GM23248 (cell line): ENCODE measurements at regions not wholly inside any gene's neighbourhood (a gene's known extent, or its start where the extent isn't known, plus 50 kb on each side); places are given as distances from the start of the nearest gene placed in this dataset.

Source experiments
- DNase-seq: peaks from one replicate; pipeline ENCODE4 v3.0.0-alpha.2; 2015
- H2AFZ ChIP-seq: fragments of 200-600 bp; sonication (generic); 2 replicates; pipeline ENCODE4 v1.6.1; 2016; ENCODE audit warnings: antibody characterized with exemption
- H3F3A ChIP-seq: fragments of 200-600 bp; sonication (generic); 2 replicates; pipeline ENCODE4 v1.6.1; 2016; ENCODE audit warnings: mild to moderate bottlenecking, antibody characterized with exemption, mixed run types; ENCODE audit not compliant: insufficient read depth
- H3K27ac ChIP-seq: fragments of 200-600 bp; sonication (generic); 2 replicates; pipeline ENCODE4 v1.5.1; 2016; ENCODE audit warnings: mild to moderate bottlenecking
- H3K27me3 ChIP-seq: fragments of 200-600 bp; sonication (generic); replicated peaks from 2 replicates; pipeline ENCODE4 v1.6.1; 2016; ENCODE audit warnings: mild to moderate bottlenecking; ENCODE audit not compliant: insufficient read depth
- H3K36me3 ChIP-seq: fragments of 200-600 bp; sonication (generic); 2 replicates; pipeline ENCODE4 v1.6.1; 2016; ENCODE audit warnings: low read depth, mild to moderate bottlenecking
- H3K4me1 ChIP-seq: fragments of 200-600 bp; sonication (generic); 2 replicates; pipeline ENCODE4 v1.6.1; 2016; ENCODE audit warnings: mild to moderate bottlenecking; ENCODE audit not compliant: insufficient read depth
- H3K4me2 ChIP-seq: fragments of 200-600 bp; sonication (generic); one replicate; pipeline ENCODE4 v1.6.1; 2016; ENCODE audit warnings: mild to moderate bottlenecking; ENCODE audit not compliant: unreplicated experiment
- H3K4me3 ChIP-seq: fragments of 200-600 bp; sonication (generic); 2 replicates; pipeline ENCODE4 v1.5.1; 2016; ENCODE audit warnings: mild to moderate bottlenecking
- H3K79me2 ChIP-seq: fragments of 200-600 bp; sonication (generic); 2 replicates; pipeline ENCODE4 v1.6.1; 2016; ENCODE audit warnings: mild to moderate bottlenecking; ENCODE audit not compliant: insufficient read depth
- H3K9ac ChIP-seq: fragments of 200-600 bp; sonication (generic); 2 replicates; pipeline ENCODE4 v1.6.1; 2016; ENCODE audit warnings: mild to moderate bottlenecking
- H3K9me2 ChIP-seq: fragments of 200-600 bp; sonication (generic); 2 replicates; pipeline ENCODE4 v1.6.1; 2016; ENCODE audit warnings: mixed run types, mild to moderate bottlenecking, moderate library complexity; ENCODE audit not compliant: insufficient read depth
- H3K9me3 ChIP-seq: fragments of 200-600 bp; sonication (generic); one replicate; pipeline ENCODE4 v1.6.1; 2017; ENCODE audit warnings: low read depth
- H4K20me1 ChIP-seq: fragments of 200-600 bp; sonication (generic); 2 replicates; pipeline ENCODE4 v1.6.0; 2016; ENCODE audit not compliant: insufficient read depth
- EZH2 ChIP-seq: fragments of 200-600 bp; sonication (generic); IDR thresholded peaks from 2 replicates; pipeline ENCODE4 v1.6.1; 2018; ENCODE audit warnings: antibody characterized with exemption, mild to moderate bottlenecking; ENCODE audit not compliant: insufficient read depth, poor library complexity, severe bottlenecking
- EZH2phosphoT487 ChIP-seq: fragments of 200-600 bp; sonication (generic); IDR thresholded peaks from 2 replicates; pipeline ENCODE4 v1.6.1; 2018; ENCODE audit warnings: antibody characterized with exemption, moderate library complexity, mild to moderate bottlenecking, low read depth; ENCODE audit not compliant: insufficient read depth
- WGBS, 2 experiments: methylation state at CpG; one replicate each; pipeline ENCODE4 v1.1.6; 2015 to 2017; ENCODE audit warnings: low lambda C conversion rate in 2 of 2, low coverage in 1 of 2; ENCODE audit errors: missing lambda C conversion rate in 2 of 2; 5-methylcytosine and 5-hydroxymethylcytosine counted together
- in situ Hi-C: fragments of 300-500 bp; cut with MboI; formaldehyde crosslinking; loops from 2 replicates; pipeline ENCODE4 v1.15.0; 2020

GRCh38 chr18:40577239-40577980, 1377.6 kb upstream of the PIK3C3 start:
- in situ Hi-C loops: no loop called here
- no peaks in the 10 kb centered on the region for H3K9me2 ChIP-seq
- H3K79me2 ChIP-seq: no peaks in the 10 kb centered on the region
- H3K4me3 ChIP-seq: no peak overlapping the region
- no peaks in the 10 kb centered on the region for H3K27me3 ChIP-seq
- H3K9me3 ChIP-seq: no peaks in the 10 kb centered on the region
- no peak for DNase-seq
- WGBS, 2 experiments: 9 to 19% methylated on average over 5 of the region's 5 CpGs
- no peak overlapping the region for H3K27ac ChIP-seq
- TF ChIP-seq EZH2: no peak
- no peak for TF ChIP-seq EZH2phosphoT487
- no peaks in the 10 kb centered on the region for H3F3A ChIP-seq
- H4K20me1 ChIP-seq: no peaks in the 10 kb centered on the region
- H3K9ac ChIP-seq: no peak overlapping the region
- no peaks in the 10 kb centered on the region for H3K4me1 ChIP-seq
- H3K4me2 ChIP-seq: no peak overlapping the region
- H3K36me3 ChIP-seq: no peaks in the 10 kb centered on the region
- no peak overlapping the region for H2AFZ ChIP-seq

- TF ChIP-seq EZH2 (no peak), EZH2phosphoT487 (no peak)
- WGBS, 2 experiments: 5 to 7% methylated on average over 4 of the region's 4 CpGs
- in situ Hi-C loops: no loop called here
- no peak overlapping the region for H3K9ac ChIP-seq
- no peaks in the 10 kb centered on the region for H3K4me1 ChIP-seq
- no peak overlapping the region for H3K27ac ChIP-seq
- H3K4me3 ChIP-seq: no peak overlapping the region
- DNase-seq: no peak
- H2AFZ ChIP-seq: no peak overlapping the region
- no peaks in the 10 kb centered on the region for H3K79me2 ChIP-seq
- H3K4me2 ChIP-seq: no peak overlapping the region
- no peaks in the 10 kb centered on the region for H4K20me1 ChIP-seq
- no peaks in the 10 kb centered on the region for H3K36me3 ChIP-seq
- H3K9me3 ChIP-seq: no peaks in the 10 kb centered on the region
- no peaks in the 10 kb centered on the region for H3K9me2 ChIP-seq
- no peaks in the 10 kb centered on the region for H3K27me3 ChIP-seq
- no peaks in the 10 kb centered on the region for H3F3A ChIP-seq
Observed at GRCh38 chr18:40576507-40577115, 1378.4 kb upstream of the PIK3C3 start.

- Histone ChIP-seq H4K20me1 (no peaks in the 10 kb centered on the region), H2AFZ (no peak overlapping the region), H3K9me3 (no peaks in the 10 kb centered on the region), H3K9ac (no peak overlapping the region), H3K27ac (no peak overlapping the region), H3F3A (no peaks in the 10 kb centered on the region), H3K9me2 (no peaks in the 10 kb centered on the region), H3K4me2 (no peak overlapping the region), H3K4me1 (no peaks in the 10 kb centered on the region), H3K36me3 (no peaks in the 10 kb centered on the region), H3K4me3 (no peak overlapping the region), H3K27me3 (no peaks in the 10 kb centered on the region), H3K79me2 (no peaks in the 10 kb centered on the region)
- no peak for DNase-seq
- TF ChIP-seq EZH2phosphoT487 (no peak), EZH2 (no peak)
- WGBS, 2 experiments: 10 to 15% methylated on average over 1 of the region's 1 CpG
- in situ Hi-C loops: no loop called here
Observed at GRCh38 chr18:40570615-40571014, 1384.4 kb upstream of the PIK3C3 start.

- Histone ChIP-seq H3K27ac (no peak overlapping the region), H3K9me3 (no peaks in the 10 kb centered on the region), H3K36me3 (no peaks in the 10 kb centered on the region), H3K79me2 (no peaks in the 10 kb centered on the region), H4K20me1 (no peaks in the 10 kb centered on the region), H3K9ac (no peak overlapping the region), H3K4me2 (no peak overlapping the region), H3K4me3 (no peak overlapping the region), H3F3A (no peaks in the 10 kb centered on the region), H2AFZ (no peak overlapping the region), H3K27me3 (no peaks in the 10 kb centered on the region), H3K9me2 (no peaks in the 10 kb centered on the region), H3K4me1 (no peaks in the 10 kb centered on the region)
- WGBS, 2 experiments: 15 to 21% methylated on average over 4 of the region's 4 CpGs
- TF ChIP-seq EZH2phosphoT487 (no peak), EZH2 (no peak)
- DNase-seq: no peak
- in situ Hi-C loops: no loop called here
Observed at GRCh38 chr18:40569605-40570004, 1385.4 kb upstream of the PIK3C3 start.
